ENCODE measurements at regions not wholly inside any gene's neighbourhood (a gene's known extent, or its start where the extent isn't known, plus 50 kb on each side); places are given as distances from the start of the nearest gene placed in this dataset.
A peak's percentile ranks its signal among the peaks of the same experiment; 100 is the strongest.

GRCh38 chr16:51243936-51244436 is 92.9 kb upstream of the SALL1 start (continued):
- TF ChIP-seq ZUFSP (CRISPR knock-in tag; IDR thresholded peaks at IDR 0.05; ENCODE audit: borderline replicate concordance) = no peak
- TF ChIP-seq MBNL3 (CRISPR knock-in tag; conservative IDR thresholded peaks at IDR 0.05) = no peak
- no peak for TF ChIP-seq KMT2A (CRISPR knock-in tag; IDR thresholded peaks at IDR 0.05)
- peak; percentile 53; the same call in 1 of the 2 replicates for TF ChIP-seq HOXA3 (CRISPR knock-in tag; IDR thresholded peaks at IDR 0.05)
- TF ChIP-seq NR3C1 (CRISPR knock-in tag; IDR thresholded peaks at IDR 0.05) = no peak
- no peak for TF ChIP-seq ZNF260 (CRISPR knock-in tag; IDR thresholded peaks at IDR 0.05; ENCODE audit: borderline replicate concordance, low read depth)
- no peak for TF ChIP-seq TERF1 (CRISPR knock-in tag; IDR thresholded peaks at IDR 0.05)
- TF ChIP-seq ZNF574 (CRISPR knock-in tag; IDR thresholded peaks at IDR 0.05) = 0 out of 2 replicates have a peak, but pooled peaks have one; percentile 14
- TF ChIP-seq DNMT1 (CRISPR knock-in tag; IDR thresholded peaks at IDR 0.05) = no peak
- no peak for TF ChIP-seq ZNF839 (CRISPR knock-in tag; IDR thresholded peaks at IDR 0.05; ENCODE audit: borderline replicate concordance)
- no peak for TF ChIP-seq HNRNPUL1 (IDR thresholded peaks at IDR 0.05; ENCODE audit: low read depth, low read length)
- no peak for TF ChIP-seq ZBTB39 (CRISPR knock-in tag; IDR thresholded peaks at IDR 0.05)
- no peak for TF ChIP-seq THYN1 (CRISPR knock-in tag; IDR thresholded peaks at IDR 0.05; ENCODE audit: borderline replicate concordance, low read depth)
- TF ChIP-seq ERF (CRISPR knock-in tag; IDR thresholded peaks at IDR 0.05) = peak; percentile 75
- no peak for TF ChIP-seq ZNF18 (CRISPR knock-in tag; IDR thresholded peaks at IDR 0.05; ENCODE audit: insufficient replicate concordance)
- TF ChIP-seq ZNF761 (CRISPR knock-in tag; conservative IDR thresholded peaks at IDR 0.05) = no peak
- TF ChIP-seq ZNF850 (CRISPR knock-in tag; conservative IDR thresholded peaks at IDR 0.05) = no peak
